Left lung (tissue), 4 donors: ENCODE measurements at regions not wholly inside any gene's neighbourhood (a gene's known extent, or its start where the extent isn't known, plus 50 kb on each side); places are given as distances from the start of the nearest gene placed in this dataset.

Experiments used
- ATAC-seq: fragments of 200-7000 bp; cut with Tn5 transposase; one replicate; pipeline ENCODE4 v1.9.1; 2020; ENCODE audit warnings: moderate library complexity
- DNase-seq, 4 donors: peaks; one replicate each; pipeline ENCODE4 v3.0.0-alpha.2; 2013 to 2020
- H3K27ac ChIP-seq, 2 donors: fragments of 200-600 bp; sonication (generic) in 1 of 2; one replicate each; pipeline versions ENCODE4 v1.5.0 to v1.8.0; 2020 to 2021
- H3K27me3 ChIP-seq, 2 donors: fragments of 200-600 bp; sonication (generic) in 1 of 2; one replicate each; pipeline versions ENCODE4 v1.5.0 to v1.8.0; 2020 to 2021
- H3K36me3 ChIP-seq, 2 donors: fragments of 200-600 bp; sonication (generic) in 1 of 2; one replicate each; pipeline versions ENCODE4 v1.5.0 to v1.8.0; 2020 to 2021
- H3K4me1 ChIP-seq, 2 donors: fragments of 200-600 bp; one replicate each; pipeline ENCODE4 v1.8.0; 2021
- H3K4me3 ChIP-seq, 2 donors: fragments of 200-600 bp; sonication (generic) in 1 of 2; one replicate each; pipeline versions ENCODE4 v1.5.0 to v1.8.0; 2020 to 2021; ENCODE audit warnings: mild to moderate bottlenecking in 1 of 2
- H3K9me3 ChIP-seq, 2 donors: fragments of 200-600 bp; sonication (generic) in 1 of 2; one replicate each; pipeline versions ENCODE4 v1.5.0 to v1.8.0; 2020 to 2021
- CTCF ChIP-seq, 2 donors: fragments of 200-600 bp; sonication (generic) in 1 of 2; IDR thresholded peaks; one replicate each; pipeline versions ENCODE4 v1.5.0 to v1.8.0; 2021; ENCODE audit warnings: antibody characterized with exemption in 2 of 2
- intact Hi-C, 2 donors: fragments of 100-400 bp; cut with DNase I; formaldehyde crosslinking; loops; one replicate each; pipeline versions ENCODE4 v1.11.2 to v1.14.2; 2022
- donor health status: DM: no; HTN: yes; CAD: no.
- donor health status: DM: no; HTN: no; CAD: no.

- Histone ChIP-seq H3K27me3 (no peaks in the 10 kb centered on the region), H3K27ac (no peak overlapping the region), H3K9me3 (no peaks in the 10 kb centered on the region), H3K36me3 (no peaks in the 10 kb centered on the region), H3K4me1 (no peaks in the 10 kb centered on the region), H3K4me3 (no peak overlapping the region)
- intact Hi-C loops: no loop called here
- DNase-seq (no peak), ATAC-seq (no peak)
- no peak for TF ChIP-seq CTCF (IDR thresholded peaks at IDR 0.05)
These were observed 51.1 kb upstream of the SYTL5 start for GRCh38 chrX:37955273-37955672.

DNA sequence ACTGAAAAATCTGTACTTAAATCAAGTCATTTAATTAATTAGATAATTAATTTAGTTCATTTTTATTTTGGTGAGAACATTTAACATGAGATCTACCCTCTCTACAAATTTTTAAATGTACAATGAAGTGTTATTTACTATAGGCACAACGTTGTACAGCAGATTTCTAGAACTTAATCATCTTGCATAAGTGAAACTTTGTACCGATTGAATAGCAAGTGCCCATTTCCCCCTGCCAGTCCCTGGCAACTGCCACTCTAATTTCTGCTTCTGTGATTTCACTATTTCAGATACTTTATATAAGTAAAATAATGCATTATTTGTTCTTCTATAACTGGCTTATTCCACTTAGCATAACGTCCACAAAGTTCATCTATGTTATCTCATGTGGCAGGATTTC is 50.1 kb upstream of the SYTL5 start:
- Histone ChIP-seq H3K27ac (no peak overlapping the region), H3K27me3 (no peaks in the 10 kb centered on the region), H3K9me3 (no peaks in the 10 kb centered on the region), H3K36me3 (no peaks in the 10 kb centered on the region), H3K4me1 (no peaks in the 10 kb centered on the region), H3K4me3 (no peak overlapping the region)
- intact Hi-C loops: no loop called here
- TF ChIP-seq CTCF (IDR thresholded peaks at IDR 0.05): no peak
- ATAC-seq (no peak), DNase-seq (no peak)
